COLO668 (cell line): ENCODE measurements at regions not wholly inside any gene's neighbourhood (a gene's known extent, or its start where the extent isn't known, plus 50 kb on each side); places are given as distances from the start of the nearest gene placed in this dataset.
"Not testable (repeated sequence)": the region's sequence is repeated elsewhere in the genome, so short reads cannot be mapped to it uniquely, and the experiment has no call there.

Experiments
- DNase-seq: peaks from one replicate; lab custom pipeline; 2025; ENCODE audit not compliant: unreplicated experiment; lab: John Stamatoyannopoulos, UW

GRCh38 chr3:34053626-34054025, 255.2 kb downstream of the PDCD6IP start:
- no peak for DNase-seq

- no peak for DNase-seq
These were observed 257.9 kb downstream of the PDCD6IP start for GRCh38 chr3:34056181-34056910.

- DNase-seq, result no peak
These were observed 258.5 kb downstream of the PDCD6IP start for GRCh38 chr3:34056951-34057390.

- DNase-seq, result not testable (repeated sequence)
These were observed 262.6 kb downstream of the PDCD6IP start for GRCh38 chr3:34060995-34061394.

- DNase-seq, result no peak
These were observed 267.5 kb downstream of the PDCD6IP start for GRCh38 chr3:34065901-34066300.

GRCh38 chr3:34066328-34066727, 267.9 kb downstream of the PDCD6IP start:
- no peak for DNase-seq

- DNase-seq, result no peak
These were observed 268.6 kb downstream of the PDCD6IP start for GRCh38 chr3:34066999-34067398.

GRCh38 chr3:34067536-34068051, 269.2 kb downstream of the PDCD6IP start:
- no peak for DNase-seq

GRCh38 chr3:34068505-34068904, 270.1 kb downstream of the PDCD6IP start:
- no peak for DNase-seq

- DNase-seq, result no peak
These were observed 272.6 kb downstream of the PDCD6IP start for GRCh38 chr3:34070831-34071585.

- DNase-seq, result no peak
These were observed 273.9 kb downstream of the PDCD6IP start for GRCh38 chr3:34072297-34072696.

- DNase-seq, result no peak
These were observed 274.7 kb downstream of the PDCD6IP start for GRCh38 chr3:34073111-34073510.

- DNase-seq, result no peak
These were observed 275.5 kb downstream of the PDCD6IP start for GRCh38 chr3:34073961-34074360.

GRCh38 chr3:34075975-34076374, 277.5 kb downstream of the PDCD6IP start:
- DNase-seq, result no peak

GRCh38 chr3:34077417-34078195, 279.2 kb downstream of the PDCD6IP start:
- no peak for DNase-seq

GRCh38 chr3:34078418-34078817, 280.0 kb downstream of the PDCD6IP start:
- DNase-seq, result no peak

- not testable (repeated sequence) for DNase-seq
These were observed 281.4 kb downstream of the PDCD6IP start for GRCh38 chr3:34079849-34080248.

GRCh38 chr3:34090379-34090778, 291.9 kb downstream of the PDCD6IP start:
- DNase-seq, result not testable (repeated sequence)

- no peak for DNase-seq
These were observed 292.4 kb downstream of the PDCD6IP start for GRCh38 chr3:34090876-34091275.

GRCh38 chr3:34094280-34094679, 295.9 kb downstream of the PDCD6IP start:
- not testable (repeated sequence) for DNase-seq

GRCh38 chr3:34102288-34102687, 303.9 kb downstream of the PDCD6IP start:
- DNase-seq, result no peak
